ENCODE measurements at regions not wholly inside any gene's neighbourhood (a gene's known extent, or its start where the extent isn't known, plus 50 kb on each side); places are given as distances from the start of the nearest gene placed in this dataset.

GRCh38 chr9:134228649-134229048 is 64.3 kb upstream of the RNU6ATAC start:
- DNase-seq, result no peak

GRCh38 chr9:134229466-134230091 is 65.2 kb upstream of the RNU6ATAC start:
- DNase-seq, result no peak

- DNase-seq, result no peak
Measured at GRCh38 chr9:134230092-134230941, 66.0 kb upstream of the RNU6ATAC start.

GRCh38 chr9:134230942-134231325 is 66.6 kb upstream of the RNU6ATAC start:
- DNase-seq, result no peak

- no peak for DNase-seq
Measured at GRCh38 chr9:134231330-134231745, 67.0 kb upstream of the RNU6ATAC start.

GRCh38 chr9:134231767-134232166 is 67.4 kb upstream of the RNU6ATAC start:
- DNase-seq, result no peak

GRCh38 chr9:134233022-134233421 is 68.7 kb upstream of the RNU6ATAC start:
- no peak for DNase-seq

- no peak for DNase-seq
Measured at GRCh38 chr9:134234001-134234660, 69.8 kb upstream of the RNU6ATAC start.

- DNase-seq, result no peak
Measured at GRCh38 chr9:134234687-134235359, 70.5 kb upstream of the RNU6ATAC start.

GRCh38 chr9:134235366-134235765 is 71.0 kb upstream of the RNU6ATAC start:
- DNase-seq, result no peak

- DNase-seq, result no peak
Measured at GRCh38 chr9:134236001-134236421, 71.6 kb upstream of the RNU6ATAC start.

- DNase-seq, result no peak
Measured at GRCh38 chr9:134236935-134237629, 72.7 kb upstream of the RNU6ATAC start.

- DNase-seq, result no peak
Measured at GRCh38 chr9:134237630-134238265, 73.4 kb upstream of the RNU6ATAC start.

GRCh38 chr9:134239130-134239903 is 75.0 kb upstream of the RNU6ATAC start:
- no peak for DNase-seq

GRCh38 chr9:134239939-134240338 is 75.6 kb upstream of the RNU6ATAC start:
- DNase-seq, result no peak

- DNase-seq, result no peak
Measured at GRCh38 chr9:134240361-134240760, 76.0 kb upstream of the RNU6ATAC start.

GRCh38 chr9:134242706-134243105 is 78.3 kb upstream of the RNU6ATAC start:
- no peak for DNase-seq

- peak; percentile 28 to 34 for DNase-seq
Measured at GRCh38 chr9:134243778-134244467, 79.6 kb upstream of the RNU6ATAC start.

GRCh38 chr9:134245179-134245578 is 80.8 kb upstream of the RNU6ATAC start:
- DNase-seq, result no peak

GRCh38 chr9:134247918-134248631 is 78.2 kb upstream of the RXRA start:
- no peak for DNase-seq

All from activated T-cell treated with anti-CD3 and anti-CD28 coated beads, Interleukin-2, amount 50 U/mL, for 48 hours (primary cell).